ENCODE measurements at regions not wholly inside any gene's neighbourhood (a gene's known extent, or its start where the extent isn't known, plus 50 kb on each side); places are given as distances from the start of the nearest gene placed in this dataset.
"Not testable (repeated sequence)": the region's sequence is repeated elsewhere in the genome, so short reads cannot be mapped to it uniquely, and the experiment has no call there.

DNA sequence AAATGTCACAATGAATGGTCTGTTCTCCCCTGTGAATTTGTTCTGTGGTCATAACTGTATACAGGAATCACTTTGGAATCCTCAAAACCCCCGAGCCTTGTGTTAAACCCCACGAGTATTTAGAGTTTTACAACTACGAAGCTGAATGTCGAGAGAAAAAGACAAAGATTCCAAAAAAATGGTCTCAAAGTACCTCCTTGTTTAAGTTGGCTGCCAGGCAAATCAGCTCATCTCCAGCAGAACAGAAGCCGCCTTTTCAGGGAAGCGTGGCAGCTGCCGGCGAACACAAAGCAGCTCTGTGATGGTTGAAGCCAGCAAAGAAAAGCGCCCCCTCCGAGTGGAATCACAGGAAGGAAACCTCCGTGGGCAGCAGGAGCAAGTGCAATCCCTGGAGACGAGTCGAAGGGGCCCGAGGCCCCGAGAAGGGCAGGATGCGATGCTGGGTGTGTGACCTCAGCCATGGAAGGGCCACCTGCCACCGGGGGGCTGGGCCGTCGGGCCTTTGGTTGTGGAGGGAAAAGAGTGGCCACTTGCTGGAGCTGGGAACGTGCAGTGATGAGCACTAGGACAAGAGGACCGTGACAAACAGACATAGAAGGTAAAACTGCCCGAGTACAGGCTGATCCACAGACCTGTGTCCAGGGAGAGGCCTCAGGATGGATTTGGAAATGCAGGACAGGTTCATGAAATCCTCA, 706.4 kb downstream of the SEMA5A start:
- H3K36me3 Mint-ChIP-seq (ENCODE audit: low read depth): no peaks in the 10 kb centered on the region
- ATAC-seq: no peak
- H3K27ac Mint-ChIP-seq: no peak overlapping the region
- H3K4me3 Mint-ChIP-seq: no peak overlapping the region
- H3K9me3 Mint-ChIP-seq: peaks cover 5% of the 10 kb centered on the region
- H3K27me3 Mint-ChIP-seq: no peaks in the 10 kb centered on the region
- no peak for DNase-seq
- no peaks in the 10 kb centered on the region for H3K4me1 Mint-ChIP-seq

DNA sequence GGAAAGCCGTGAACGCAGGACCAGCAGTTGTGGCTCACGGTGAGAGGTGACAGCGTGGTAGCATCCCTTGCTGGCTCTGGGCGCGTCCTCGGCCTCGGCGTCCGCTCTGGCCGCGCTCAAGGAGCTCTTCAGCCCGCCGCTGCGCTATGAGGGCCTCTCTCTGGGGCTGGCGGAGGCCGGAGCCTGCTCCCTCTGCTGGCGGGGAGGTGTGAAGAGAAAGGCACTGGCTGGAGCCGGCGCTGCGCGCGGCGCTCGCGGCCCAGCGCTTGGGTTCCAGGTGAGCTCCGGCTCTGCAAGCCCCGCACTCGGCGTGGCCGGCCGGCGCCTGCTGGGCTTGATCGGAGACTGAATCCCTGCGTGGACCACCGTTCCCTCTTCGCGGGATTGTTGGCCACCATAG, 705.6 kb downstream of the SEMA5A start:
- Mint-ChIP-seq H3K36me3 (ENCODE audit: low read depth) (no peaks in the 10 kb centered on the region), H3K4me1 (no peaks in the 10 kb centered on the region), H3K27me3 (no peaks in the 10 kb centered on the region), H3K9me3 (peaks cover 5% of the 10 kb centered on the region), H3K4me3 (no peak overlapping the region), H3K27ac (no peak overlapping the region)
- DNase-seq (no peak), ATAC-seq (no peak)

DNA sequence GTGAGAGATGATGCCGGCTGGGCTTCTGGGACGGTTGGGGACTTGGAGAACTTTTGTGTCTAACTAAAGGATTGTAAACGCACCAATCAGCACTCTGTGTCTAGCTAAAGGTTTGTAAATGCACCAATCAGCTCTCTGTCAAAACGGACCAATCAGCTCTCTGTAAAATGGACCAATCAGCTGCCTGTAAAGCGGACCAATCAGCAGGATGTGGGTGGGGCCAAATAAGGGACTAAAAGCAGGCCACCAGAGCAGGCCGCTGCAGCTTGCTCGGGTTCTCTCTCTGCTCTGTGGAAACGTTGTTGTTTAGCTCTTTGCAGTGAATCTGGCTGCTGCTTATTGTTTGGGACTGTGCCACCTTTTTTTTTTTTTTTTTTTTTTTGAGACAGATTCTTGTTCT, 705.1 kb downstream of the SEMA5A start:
- H3K27me3 Mint-ChIP-seq; H3K4me1 Mint-ChIP-seq; H3K4me3 Mint-ChIP-seq; H3K9me3 Mint-ChIP-seq; H3K27ac Mint-ChIP-seq; DNase-seq; ATAC-seq; H3K36me3 Mint-ChIP-seq (ENCODE audit: low read depth): not testable (repeated sequence)

DNA sequence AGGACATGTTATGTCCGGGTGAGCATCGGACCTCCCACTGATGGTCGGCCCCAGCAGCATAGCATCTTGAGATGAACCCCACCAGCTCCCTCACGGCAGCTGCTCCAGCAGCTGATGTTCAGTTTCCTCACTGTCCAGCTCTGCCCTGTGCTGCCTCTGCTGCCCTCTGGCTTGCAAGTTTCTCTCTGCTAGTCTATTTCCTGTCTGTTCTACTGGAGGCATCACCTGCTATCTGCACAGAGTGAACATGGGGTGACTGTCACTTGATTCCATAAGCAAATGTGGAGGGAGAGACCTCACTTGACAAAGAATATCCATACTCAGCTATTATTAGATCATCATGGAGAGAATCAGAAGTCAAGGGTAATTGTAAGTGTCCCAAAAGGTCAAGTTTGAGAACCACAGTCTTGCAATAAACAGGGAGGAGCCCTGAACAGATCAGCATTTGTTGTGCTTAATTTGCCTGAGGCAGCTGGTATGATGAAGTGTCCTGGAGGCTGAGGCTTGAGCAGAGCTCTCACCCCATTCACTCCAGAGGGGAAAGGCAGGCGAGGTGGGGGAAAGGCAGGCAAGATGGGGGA, 702.8 kb downstream of the SEMA5A start:
- Mint-ChIP-seq H3K4me1 (no peaks in the 10 kb centered on the region), H3K27me3 (no peaks in the 10 kb centered on the region), H3K4me3 (no peak overlapping the region), H3K27ac (no peak overlapping the region), H3K36me3 (ENCODE audit: low read depth) (no peaks in the 10 kb centered on the region), H3K9me3 (peaks cover 5% of the 10 kb centered on the region)
- no peak for ATAC-seq
- no peak for DNase-seq

DNA sequence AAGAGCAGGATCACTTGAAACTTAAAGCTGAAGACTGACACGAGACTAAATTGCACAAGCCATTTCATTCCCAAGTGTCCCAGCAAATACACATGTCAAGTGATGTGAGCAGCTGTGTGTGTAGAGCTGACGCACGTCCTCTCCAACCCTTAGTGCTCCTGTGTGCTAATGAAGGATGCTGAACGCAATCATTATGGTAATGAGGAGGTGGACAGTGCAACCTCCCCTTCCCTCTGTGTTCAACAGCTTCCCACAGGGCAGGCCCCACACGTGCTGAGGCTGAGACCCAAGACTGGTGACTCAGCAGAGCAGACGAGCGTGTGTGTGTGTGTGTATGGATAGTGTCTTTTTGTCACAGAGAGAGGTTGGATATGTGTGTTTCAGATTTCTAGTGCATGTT, 702.1 kb downstream of the SEMA5A start:
- DNase-seq (no peak), ATAC-seq (no peak)
- Mint-ChIP-seq H3K36me3 (ENCODE audit: low read depth) (no peaks in the 10 kb centered on the region), H3K27ac (no peak overlapping the region), H3K27me3 (no peaks in the 10 kb centered on the region), H3K4me3 (no peak overlapping the region), H3K4me1 (no peaks in the 10 kb centered on the region), H3K9me3 (no peaks in the 10 kb centered on the region)

DNA sequence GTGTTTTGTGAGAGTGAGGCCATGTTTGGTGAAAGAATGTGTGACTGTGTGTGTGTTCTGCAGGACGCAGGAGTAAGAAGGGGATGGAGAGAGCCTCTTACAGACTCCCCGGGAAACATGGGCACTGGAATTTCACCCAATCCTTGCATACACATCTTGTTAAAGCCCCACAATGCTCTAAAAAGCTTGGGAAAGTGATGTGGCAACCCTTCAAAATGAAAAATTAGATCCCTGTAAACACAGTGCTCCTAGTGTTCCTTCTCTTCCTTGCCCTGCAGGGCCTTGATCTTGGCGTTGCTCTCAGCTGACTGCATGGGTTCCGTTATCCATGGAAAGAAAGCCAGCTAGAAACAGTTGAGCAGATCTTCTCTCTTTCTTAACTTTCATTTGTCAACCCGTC, 701.7 kb downstream of the SEMA5A start:
- Mint-ChIP-seq H3K36me3 (ENCODE audit: low read depth) (no peaks in the 10 kb centered on the region), H3K27me3 (no peaks in the 10 kb centered on the region), H3K4me3 (no peak overlapping the region), H3K4me1 (no peaks in the 10 kb centered on the region), H3K9me3 (no peaks in the 10 kb centered on the region), H3K27ac (no peak overlapping the region)
- DNase-seq (no peak), ATAC-seq (no peak)

DNA sequence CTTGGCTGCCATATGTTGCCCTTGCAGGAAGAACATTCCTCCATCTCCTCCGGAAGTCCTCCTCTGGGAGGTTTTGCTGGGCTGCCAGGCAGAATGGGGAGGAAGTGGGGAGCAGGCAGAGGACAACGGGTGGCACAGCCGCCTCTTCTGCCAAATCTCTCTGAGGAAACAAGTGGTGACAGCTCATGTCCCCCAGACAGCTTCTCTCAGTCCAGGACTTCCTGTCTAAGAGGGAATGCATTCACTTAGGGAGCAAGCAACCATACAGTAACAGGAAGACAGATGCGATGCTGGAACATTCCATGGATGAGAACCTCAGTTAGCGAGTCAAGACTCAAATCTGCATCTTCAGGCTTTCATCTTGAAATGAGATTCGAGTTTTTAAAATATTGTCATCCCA, 701.0 kb downstream of the SEMA5A start:
- ATAC-seq (no peak), DNase-seq (no peak)
- Mint-ChIP-seq H3K27me3 (no peaks in the 10 kb centered on the region), H3K9me3 (no peaks in the 10 kb centered on the region), H3K36me3 (ENCODE audit: low read depth) (no peaks in the 10 kb centered on the region), H3K4me3 (no peak overlapping the region), H3K4me1 (no peaks in the 10 kb centered on the region), H3K27ac (no peak overlapping the region)

DNA sequence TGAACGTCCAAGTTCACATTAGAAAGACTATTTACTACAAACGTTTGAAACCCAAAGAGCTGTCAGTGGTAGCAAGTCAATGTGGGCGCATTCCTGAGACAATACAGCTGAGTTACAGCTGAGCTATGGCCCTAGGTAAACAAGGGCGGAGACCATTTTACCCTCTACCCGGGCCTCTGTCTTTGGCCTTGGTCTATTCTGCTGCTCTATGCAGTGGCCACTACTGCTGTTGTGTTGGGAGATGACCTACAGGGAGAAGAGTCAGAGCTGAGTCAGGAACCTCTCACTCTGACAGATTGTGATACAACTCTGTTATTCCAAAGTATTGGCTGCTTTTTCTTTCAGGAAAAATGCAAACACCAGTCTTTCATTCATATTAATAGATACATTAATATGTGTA, 700.6 kb downstream of the SEMA5A start:
- H3K27me3 Mint-ChIP-seq: no peaks in the 10 kb centered on the region
- no peaks in the 10 kb centered on the region for H3K36me3 Mint-ChIP-seq (ENCODE audit: low read depth)
- H3K4me1 Mint-ChIP-seq: no peaks in the 10 kb centered on the region
- ATAC-seq: no peak
- DNase-seq: no peak
- no peaks in the 10 kb centered on the region for H3K9me3 Mint-ChIP-seq
- H3K27ac Mint-ChIP-seq: no peak overlapping the region
- no peak overlapping the region for H3K4me3 Mint-ChIP-seq

DNA sequence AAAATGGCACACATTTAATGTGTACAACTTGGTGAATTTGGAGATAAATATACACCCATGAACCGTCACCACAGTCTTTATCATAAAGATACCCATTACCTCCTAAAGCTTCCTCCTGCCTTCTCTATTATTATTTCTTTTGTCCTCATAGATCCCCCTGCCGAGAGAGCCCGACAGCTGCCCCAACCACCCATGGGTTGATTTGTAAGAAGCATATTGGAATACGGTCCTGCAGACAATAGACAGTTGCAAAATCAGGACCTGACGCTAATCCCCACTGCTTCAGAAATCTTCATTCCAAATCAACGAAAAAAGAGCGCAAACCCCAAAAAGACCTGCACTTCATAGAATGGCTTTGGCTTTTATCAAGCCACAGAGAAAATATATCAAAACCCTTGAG, 697.5 kb downstream of the SEMA5A start:
- DNase-seq: no peak
- Mint-ChIP-seq H3K27me3 (no peaks in the 10 kb centered on the region), H3K27ac (no peak overlapping the region), H3K9me3 (peaks cover 6% of the 10 kb centered on the region), H3K4me1 (no peaks in the 10 kb centered on the region), H3K36me3 (ENCODE audit: low read depth) (no peaks in the 10 kb centered on the region), H3K4me3 (no peak overlapping the region)
- ATAC-seq: no peak

DNA sequence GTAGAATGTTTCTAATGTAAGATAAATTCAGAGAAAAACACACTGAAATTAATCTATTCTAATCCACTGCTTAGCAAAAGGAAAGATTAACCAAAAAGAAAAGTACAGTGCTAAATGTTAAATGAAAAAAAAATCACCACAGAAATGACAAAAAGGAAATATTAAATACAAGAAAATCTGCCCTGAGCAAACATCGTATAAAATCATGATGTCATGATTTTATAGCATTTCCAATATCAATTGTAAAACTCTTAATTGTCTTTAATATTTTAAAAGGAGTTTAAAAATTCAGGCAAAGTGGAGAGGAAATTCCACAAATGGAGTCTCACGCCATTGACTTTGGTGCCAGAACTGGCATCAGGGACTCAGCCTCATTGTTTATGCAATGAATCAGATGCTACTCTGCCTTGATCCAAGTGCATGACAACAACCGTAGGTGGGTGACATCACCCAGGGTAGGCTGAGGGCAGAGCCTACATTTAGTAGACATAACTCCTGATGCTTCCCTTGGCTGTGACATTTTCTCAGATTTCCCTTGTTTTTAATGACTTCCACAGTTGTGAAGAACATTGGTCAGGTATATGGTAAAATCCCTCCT, 696.8 kb downstream of the SEMA5A start:
- H3K9me3 Mint-ChIP-seq: peaks cover 6% of the 10 kb centered on the region
- no peak for ATAC-seq
- H3K27me3 Mint-ChIP-seq: no peaks in the 10 kb centered on the region
- no peaks in the 10 kb centered on the region for H3K4me1 Mint-ChIP-seq
- H3K4me3 Mint-ChIP-seq: no peak overlapping the region
- DNase-seq: no peak
- H3K27ac Mint-ChIP-seq: no peak overlapping the region
- no peaks in the 10 kb centered on the region for H3K36me3 Mint-ChIP-seq (ENCODE audit: low read depth)

DNA sequence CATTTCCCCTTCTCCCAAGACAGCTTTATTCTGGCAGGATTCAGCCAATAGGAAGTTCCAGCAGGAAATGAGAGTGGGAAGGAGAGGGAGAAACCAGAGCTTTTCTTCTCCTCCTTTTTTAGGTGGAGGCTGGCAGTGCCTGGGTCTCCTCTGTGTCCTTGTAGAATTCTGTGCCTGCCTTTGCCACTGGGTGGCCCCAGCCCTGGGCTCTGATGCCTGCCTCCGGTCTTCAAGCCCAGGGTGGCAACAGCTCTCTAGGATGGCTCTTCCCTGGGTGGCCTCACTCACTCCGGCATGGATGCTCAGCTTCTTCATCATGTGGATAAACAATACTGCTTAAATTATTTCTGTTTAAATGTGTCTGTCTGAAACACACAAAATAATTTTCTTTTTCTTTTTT, 694.8 kb downstream of the SEMA5A start:
- H3K27ac Mint-ChIP-seq: no peak overlapping the region
- no peaks in the 10 kb centered on the region for H3K4me1 Mint-ChIP-seq
- H3K27me3 Mint-ChIP-seq: no peaks in the 10 kb centered on the region
- ATAC-seq: no peak
- no peaks in the 10 kb centered on the region for H3K36me3 Mint-ChIP-seq (ENCODE audit: low read depth)
- no peak overlapping the region for H3K4me3 Mint-ChIP-seq
- no peak for DNase-seq
- peaks cover 6% of the 10 kb centered on the region for H3K9me3 Mint-ChIP-seq

DNA sequence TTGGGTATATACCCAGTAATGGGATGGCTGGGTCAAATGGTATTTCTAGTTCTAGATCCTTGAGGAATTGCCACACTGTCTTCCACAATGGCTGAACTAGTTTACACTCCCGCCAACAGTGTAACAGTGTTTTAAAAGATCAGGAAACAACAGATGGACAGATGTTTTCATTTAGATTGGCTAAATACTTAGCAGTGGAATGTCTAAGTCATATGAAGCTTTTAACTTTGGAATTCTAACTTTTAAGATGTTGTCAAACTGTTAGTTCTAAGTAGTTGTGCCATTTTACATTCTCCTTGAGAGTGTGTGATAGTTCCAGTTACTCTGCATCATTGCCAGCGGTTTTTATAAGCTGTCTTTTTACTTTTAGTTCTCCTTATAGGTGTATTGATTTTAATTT, 688.8 kb downstream of the SEMA5A start:
- no peaks in the 10 kb centered on the region for H3K4me1 Mint-ChIP-seq
- DNase-seq (no peak), ATAC-seq (no peak)
- no peak overlapping the region for H3K27ac Mint-ChIP-seq
- H3K9me3 Mint-ChIP-seq: peaks cover 15% of the 10 kb centered on the region
- no peaks in the 10 kb centered on the region for H3K27me3 Mint-ChIP-seq
- H3K4me3 Mint-ChIP-seq: no peak overlapping the region
- H3K36me3 Mint-ChIP-seq (ENCODE audit: low read depth): no peaks in the 10 kb centered on the region

DNA sequence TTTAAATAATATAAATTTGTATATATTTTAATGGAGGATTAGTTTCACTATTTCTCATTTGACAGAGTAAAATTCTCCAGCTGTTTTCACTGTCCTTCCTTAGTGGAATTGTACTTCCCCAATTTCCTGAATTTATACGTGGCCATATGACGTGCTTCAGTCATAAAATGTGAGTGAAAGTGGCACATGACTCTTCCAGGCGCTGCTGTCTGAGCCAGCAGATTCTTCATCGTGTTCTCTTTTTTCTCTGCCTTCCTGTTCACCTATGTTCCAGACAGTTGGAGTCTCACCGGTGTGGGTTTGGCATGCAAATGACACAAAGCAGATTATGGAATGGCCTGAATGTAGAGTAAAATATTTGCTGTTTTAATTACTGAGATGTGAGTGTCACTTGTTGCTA, 684.1 kb downstream of the SEMA5A start:
- Mint-ChIP-seq H3K4me3 (no peak overlapping the region), H3K27ac (no peak overlapping the region), H3K4me1 (no peaks in the 10 kb centered on the region), H3K9me3 (peaks cover 9% of the 10 kb centered on the region), H3K36me3 (ENCODE audit: low read depth) (no peaks in the 10 kb centered on the region), H3K27me3 (no peaks in the 10 kb centered on the region)
- ATAC-seq (no peak), DNase-seq (no peak)

DNA sequence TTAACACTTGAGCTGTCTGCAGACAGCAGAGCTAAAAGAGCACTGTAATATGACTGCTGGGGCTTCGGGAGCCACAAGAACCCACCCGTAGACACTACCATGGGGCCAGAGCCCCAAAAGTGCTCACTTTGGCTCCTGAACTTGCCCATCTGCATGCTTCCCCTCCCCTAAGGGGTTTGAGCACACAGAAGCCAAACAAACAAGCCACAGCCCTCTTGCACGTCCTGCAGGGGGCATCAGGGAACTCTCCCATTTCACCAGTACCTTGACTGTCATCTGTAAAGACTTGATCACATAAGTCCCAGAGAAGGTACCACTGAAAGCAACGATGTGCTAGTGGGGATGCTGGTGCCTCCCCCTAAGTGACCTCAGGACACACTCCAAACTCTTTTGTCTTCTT, 681.8 kb downstream of the SEMA5A start:
- no peak overlapping the region for H3K27ac Mint-ChIP-seq
- no peaks in the 10 kb centered on the region for H3K27me3 Mint-ChIP-seq
- DNase-seq: no peak
- H3K4me3 Mint-ChIP-seq: no peak overlapping the region
- no peak for ATAC-seq
- H3K36me3 Mint-ChIP-seq (ENCODE audit: low read depth): no peaks in the 10 kb centered on the region
- H3K9me3 Mint-ChIP-seq: no peaks in the 10 kb centered on the region
- no peaks in the 10 kb centered on the region for H3K4me1 Mint-ChIP-seq

DNA sequence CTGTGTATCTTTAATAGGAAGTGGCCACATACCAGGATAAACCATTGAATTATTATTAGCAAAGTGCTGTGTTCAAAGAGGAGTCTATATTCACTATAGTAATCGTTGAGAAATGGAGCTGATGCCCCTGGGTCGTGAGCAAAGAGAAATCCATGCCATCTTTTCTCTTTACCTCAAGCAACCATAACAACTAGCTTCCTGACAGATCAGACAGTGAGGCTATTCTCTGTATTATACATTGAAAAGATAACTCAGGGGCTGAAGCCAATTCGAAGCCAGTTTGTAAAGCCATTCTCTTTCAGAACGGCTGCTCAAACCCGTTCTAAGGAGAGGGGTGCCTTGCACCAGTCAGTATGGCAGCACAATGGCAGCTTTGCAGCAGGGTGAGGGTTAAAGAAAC, 680.6 kb downstream of the SEMA5A start:
- Mint-ChIP-seq H3K36me3 (ENCODE audit: low read depth) (no peaks in the 10 kb centered on the region), H3K27ac (no peak overlapping the region), H3K4me1 (no peaks in the 10 kb centered on the region), H3K9me3 (no peaks in the 10 kb centered on the region), H3K27me3 (no peaks in the 10 kb centered on the region), H3K4me3 (no peak overlapping the region)
- DNase-seq: no peak
- no peak for ATAC-seq

All from activated naive CD8-positive, alpha-beta T cell treated with anti-CD3 and anti-CD28 coated beads, Interleukin-2, amount 50 U/mL, for 24 hours (primary cell).